RWPE2 (cell line): ENCODE measurements at regions not wholly inside any gene's neighbourhood (a gene's known extent, or its start where the extent isn't known, plus 50 kb on each side); places are given as distances from the start of the nearest gene placed in this dataset.
"Not testable (repeated sequence)": the region's sequence is repeated elsewhere in the genome, so short reads cannot be mapped to it uniquely, and the experiment has no call there.

ENCODE experiments used
- ATAC-seq: fragments of 200-7000 bp; cut with Tn5 transposase; 3 replicates; pipeline ENCODE4 v1.9.1; 2021; ENCODE audit warnings: low read depth
- DNase-seq: peaks from one replicate; pipeline ENCODE4 v3.0.0-alpha.2; 2020; ENCODE audit warnings: low spot score
- H3K27ac ChIP-seq: fragments of 450-650 bp; 2 replicates; pipeline ENCODE4 v1.5.1; 2017; ENCODE audit warnings: mild to moderate bottlenecking; ENCODE audit not compliant: poor library complexity, severe bottlenecking
- H3K27me3 ChIP-seq: fragments of 250-450 bp; sonication (Bioruptor Pico); 2 replicates; pipeline ENCODE4 v1.5.1; 2021; ENCODE audit warnings: mild to moderate bottlenecking, moderate library complexity; ENCODE audit not compliant: insufficient read depth, poor library complexity, severe bottlenecking
- H3K36me3 ChIP-seq: fragments of 250-450 bp; sonication (Bioruptor Pico); 2 replicates; pipeline ENCODE4 v1.5.1; 2020; ENCODE audit warnings: low read depth, mild to moderate bottlenecking, moderate library complexity
- H3K4me1 ChIP-seq: fragments of 250-450 bp; sonication (Bioruptor Pico); 2 replicates; pipeline ENCODE4 v1.5.1; 2021; ENCODE audit warnings: mild to moderate bottlenecking, moderate library complexity; ENCODE audit not compliant: insufficient read depth, poor library complexity, severe bottlenecking
- H3K4me3 ChIP-seq: fragments of 250-450 bp; sonication (Bioruptor Pico); 2 replicates; pipeline ENCODE4 v1.5.1; 2021; ENCODE audit warnings: mild to moderate bottlenecking, moderate library complexity; ENCODE audit not compliant: severe bottlenecking
- H3K9me3 ChIP-seq: fragments of 250-450 bp; sonication (Bioruptor Pico); 2 replicates; pipeline ENCODE4 v1.5.1; 2021; ENCODE audit warnings: mild to moderate bottlenecking, moderate library complexity; ENCODE audit not compliant: severe bottlenecking
- CTCF ChIP-seq: fragments of 450-650 bp; IDR thresholded peaks from one replicate; pipeline ENCODE4 v1.5.1; 2017; ENCODE audit warnings: mild to moderate bottlenecking, moderate library complexity; ENCODE audit not compliant: poor library complexity, severe bottlenecking

- Histone ChIP-seq H3K36me3 (no peaks in the 10 kb centered on the region), H3K4me3 (no peak overlapping the region), H3K4me1 (no peaks in the 10 kb centered on the region), H3K27me3 (no peaks in the 10 kb centered on the region), H3K9me3 (no peaks in the 10 kb centered on the region), H3K27ac (no peak overlapping the region)
- TF ChIP-seq CTCF: no peak
- no peak for DNase-seq
- no peak for ATAC-seq
These were observed 107.2 kb upstream of the WDR1 start for GRCh38 chr4:10223782-10224181.

GRCh38 chr4:10213481-10213880 lies 96.9 kb upstream of the WDR1 start:
- not testable (repeated sequence) for H3K27ac ChIP-seq, H3K9me3 ChIP-seq, H3K36me3 ChIP-seq, H3K27me3 ChIP-seq, DNase-seq, ATAC-seq, H3K4me3 ChIP-seq, H3K4me1 ChIP-seq

GRCh38 chr4:10212901-10213300 lies 96.3 kb upstream of the WDR1 start:
- Histone ChIP-seq H3K4me1 (no peaks in the 10 kb centered on the region), H3K27me3 (no peaks in the 10 kb centered on the region), H3K36me3 (no peaks in the 10 kb centered on the region), H3K27ac (no peak overlapping the region), H3K4me3 (no peak overlapping the region), H3K9me3 (no peaks in the 10 kb centered on the region)
- TF ChIP-seq CTCF: no peak
- DNase-seq (no peak), ATAC-seq (no peak)

- Histone ChIP-seq H3K4me1 (no peaks in the 10 kb centered on the region), H3K27ac (no peak overlapping the region), H3K36me3 (no peaks in the 10 kb centered on the region), H3K27me3 (no peaks in the 10 kb centered on the region), H3K4me3 (no peak overlapping the region), H3K9me3 (no peaks in the 10 kb centered on the region)
- no peak for ATAC-seq
- TF ChIP-seq CTCF: no peak
- DNase-seq: no peak
These were observed 95.8 kb upstream of the WDR1 start for GRCh38 chr4:10212400-10212799.

GRCh38 chr4:10207116-10207515 lies 90.5 kb upstream of the WDR1 start:
- Histone ChIP-seq H3K36me3 (no peaks in the 10 kb centered on the region), H3K4me3 (no peak overlapping the region), H3K9me3 (no peaks in the 10 kb centered on the region), H3K27ac (no peak overlapping the region), H3K27me3 (no peaks in the 10 kb centered on the region), H3K4me1 (no peaks in the 10 kb centered on the region)
- DNase-seq (no peak), ATAC-seq (no peak)
- TF ChIP-seq CTCF: no peak

GRCh38 chr4:10205223-10205622 lies 88.6 kb upstream of the WDR1 start:
- no peak overlapping the region for H3K4me3 ChIP-seq
- no peak overlapping the region for H3K27ac ChIP-seq
- H3K27me3 ChIP-seq: no peaks in the 10 kb centered on the region
- ATAC-seq: no peak
- H3K4me1 ChIP-seq: no peaks in the 10 kb centered on the region
- DNase-seq: no peak
- H3K9me3 ChIP-seq: no peaks in the 10 kb centered on the region
- no peaks in the 10 kb centered on the region for H3K36me3 ChIP-seq
- no peak for TF ChIP-seq CTCF
